ENCODE measurements at regions not wholly inside any gene's neighbourhood (a gene's known extent, or its start where the extent isn't known, plus 50 kb on each side); places are given as distances from the start of the nearest gene placed in this dataset.
"Not testable (repeated sequence)": the region's sequence is repeated elsewhere in the genome, so short reads cannot be mapped to it uniquely, and the experiment has no call there.

- TF ChIP-seq POLR2A (IDR thresholded peaks at IDR 0.05): no peak
- TF ChIP-seq CTCF (IDR thresholded peaks at IDR 0.05 in 4 of 5, conservative IDR thresholded peaks at IDR 0.05 in 1 of 5): no peak
- Histone ChIP-seq H3K27me3 (no peaks in the 10 kb centered on the region), H3K4me1 (no peaks in the 10 kb centered on the region), H3K4me3 (no peak overlapping the region), H3K36me3 (no peaks in the 10 kb centered on the region), H3K27ac (no peak overlapping the region), H3K9me3 (no peaks in the 10 kb centered on the region)
- DNase-seq (no peak), ATAC-seq (no peak)
- in situ Hi-C loops (cut with MboI; ENCODE audit: low sequenced_read_pairs in 4 of 4): no loop called here
- intact Hi-C loops (cut with DNase I; ENCODE audit: low total_unique reads): no loop called here
Observed at GRCh38 chr18:76042511-76042910, 452.5 kb downstream of the ZNF516 start.

GRCh38 chr18:76018210-76018609 is 476.8 kb downstream of the ZNF516 start:
- TF ChIP-seq CTCF (IDR thresholded peaks at IDR 0.05 in 4 of 5, conservative IDR thresholded peaks at IDR 0.05 in 1 of 5): no peak
- no peak for TF ChIP-seq POLR2A (IDR thresholded peaks at IDR 0.05)
- H3K27me3 ChIP-seq: no peaks in the 10 kb centered on the region
- intact Hi-C loops (cut with DNase I; ENCODE audit: low total_unique reads) (no loop called here), in situ Hi-C loops (cut with MboI; ENCODE audit: low sequenced_read_pairs in 4 of 4) (no loop called here)
- no peak for DNase-seq
- H3K27ac ChIP-seq: no peak overlapping the region
- ATAC-seq: no peak
- no peaks in the 10 kb centered on the region for H3K9me3 ChIP-seq
- no peaks in the 10 kb centered on the region for H3K4me1 ChIP-seq
- no peaks in the 10 kb centered on the region for H3K36me3 ChIP-seq
- H3K4me3 ChIP-seq: no peak overlapping the region

GRCh38 chr18:76013057-76013456 is 482.0 kb downstream of the ZNF516 start:
- H3K27ac ChIP-seq: no peak overlapping the region
- TF ChIP-seq CTCF (IDR thresholded peaks at IDR 0.05 in 4 of 5, conservative IDR thresholded peaks at IDR 0.05 in 1 of 5) (no peak), POLR2A (IDR thresholded peaks at IDR 0.05) (no peak)
- H3K4me1 ChIP-seq: no peaks in the 10 kb centered on the region
- in situ Hi-C loops (cut with MboI; ENCODE audit: low sequenced_read_pairs in 4 of 4): no loop called here
- ATAC-seq: no peak
- H3K27me3 ChIP-seq: no peaks in the 10 kb centered on the region
- DNase-seq: no peak
- H3K9me3 ChIP-seq: no peaks in the 10 kb centered on the region
- H3K36me3 ChIP-seq: no peaks in the 10 kb centered on the region
- intact Hi-C loops (cut with DNase I; ENCODE audit: low total_unique reads): no loop called here
- H3K4me3 ChIP-seq: no peak overlapping the region

GRCh38 chr18:76005632-76006208 is 489.3 kb downstream of the ZNF516 start:
- Histone ChIP-seq H3K4me1 (no peaks in the 10 kb centered on the region), H3K27me3 (no peaks in the 10 kb centered on the region), H3K4me3 (no peak overlapping the region), H3K36me3 (no peaks in the 10 kb centered on the region), H3K27ac (no peak overlapping the region), H3K9me3 (no peaks in the 10 kb centered on the region)
- DNase-seq: no peak
- intact Hi-C loops (cut with DNase I; ENCODE audit: low total_unique reads): no loop called here
- in situ Hi-C loops (cut with MboI; ENCODE audit: low sequenced_read_pairs in 4 of 4): no loop called here
- ATAC-seq: no peak
- TF ChIP-seq CTCF (IDR thresholded peaks at IDR 0.05 in 4 of 5, conservative IDR thresholded peaks at IDR 0.05 in 1 of 5) (no peak), POLR2A (IDR thresholded peaks at IDR 0.05) (no peak)

GRCh38 chr18:75987913-75988312 is 507.1 kb downstream of the ZNF516 start:
- DNase-seq; intact Hi-C loops (cut with DNase I; ENCODE audit: low total_unique reads); H3K9me3 ChIP-seq; in situ Hi-C loops (cut with MboI; ENCODE audit: low sequenced_read_pairs in 4 of 4); H3K36me3 ChIP-seq; ATAC-seq; H3K4me1 ChIP-seq; H3K4me3 ChIP-seq; H3K27ac ChIP-seq; H3K27me3 ChIP-seq: not testable (repeated sequence)
